Loucy (cell line): ENCODE measurements at regions not wholly inside any gene's neighbourhood (a gene's known extent, or its start where the extent isn't known, plus 50 kb on each side); places are given as distances from the start of the nearest gene placed in this dataset.

ENCODE experiments used
- H2AFZ ChIP-seq: fragments of 200-600 bp; sonication (generic); 2 replicates; pipeline ENCODE4 v1.6.0; 2016; ENCODE audit warnings: antibody characterized with exemption, mild to moderate bottlenecking, low read length, moderate library complexity
- H3F3A ChIP-seq: fragments of 200-600 bp; 2 replicates; pipeline ENCODE4 v1.6.0; 2016; ENCODE audit warnings: antibody characterized with exemption, low read depth, mild to moderate bottlenecking
- H3K27me3 ChIP-seq: fragments of 200-600 bp; sonication (generic); 2 replicates; pipeline ENCODE4 v1.6.1; 2014; ENCODE audit warnings: low read length, mild to moderate bottlenecking; ENCODE audit not compliant: insufficient read depth, poor library complexity, severe bottlenecking
- H3K36me3 ChIP-seq: fragments of 200-600 bp; sonication (generic); 2 replicates; pipeline ENCODE4 v1.6.1; 2016; ENCODE audit warnings: low read length; ENCODE audit not compliant: insufficient read depth
- H3K4me1 ChIP-seq: fragments of 200-600 bp; sonication (generic); 2 replicates; pipeline ENCODE4 v1.5.1; 2014; ENCODE audit warnings: low read length, mild to moderate bottlenecking; ENCODE audit not compliant: insufficient read depth, poor library complexity, severe bottlenecking
- H3K4me2 ChIP-seq: fragments of 200-600 bp; sonication (generic); 2 replicates; pipeline ENCODE4 v1.6.0; 2014; ENCODE audit warnings: antibody characterized with exemption, low read length, low read depth, mild to moderate bottlenecking; ENCODE audit not compliant: poor library complexity, severe bottlenecking
- H3K4me3 ChIP-seq: fragments of 200-600 bp; sonication (generic); 2 replicates; pipeline ENCODE4 v1.5.1; 2014; ENCODE audit warnings: low read length, mild to moderate bottlenecking, mixed read lengths; ENCODE audit not compliant: poor library complexity, severe bottlenecking
- H3K79me2 ChIP-seq: fragments of 200-600 bp; sonication (generic); 2 replicates; pipeline ENCODE4 v1.6.1; 2014; ENCODE audit warnings: low read length; ENCODE audit not compliant: insufficient read depth
- H3K9ac ChIP-seq: fragments of 200-600 bp; sonication (generic); 2 replicates; pipeline ENCODE4 v1.6.0; 2014; ENCODE audit warnings: mild to moderate bottlenecking, low read depth, low read length, moderate library complexity; ENCODE audit not compliant: poor library complexity, severe bottlenecking
- H3K9me2 ChIP-seq: fragments of 200-600 bp; sonication (generic); replicated peaks from 2 replicates; pipeline ENCODE4 v1.6.1; 2016; ENCODE audit warnings: low read depth, low read length, mixed read lengths
- H3K9me3 ChIP-seq: fragments of 200-600 bp; sonication (generic); 2 replicates; pipeline ENCODE4 v1.6.1; 2014; ENCODE audit warnings: mild to moderate bottlenecking, antibody characterized with exemption, low read length, low read depth; ENCODE audit not compliant: insufficient read depth
- H4K20me1 ChIP-seq: fragments of 200-600 bp; sonication (generic); 2 replicates; pipeline ENCODE4 v1.6.0; 2014; ENCODE audit warnings: antibody characterized with exemption, low read length, mild to moderate bottlenecking; ENCODE audit not compliant: insufficient read depth, poor library complexity, severe bottlenecking
- EZH2phosphoT487 ChIP-seq: fragments of 200-600 bp; IDR thresholded peaks from 2 replicates; pipeline ENCODE4 v1.6.1; 2018; ENCODE audit warnings: antibody characterized with exemption, mild to moderate bottlenecking, moderate library complexity, borderline replicate concordance
- TF ChIP-seq, protein P1 (sequence below): fragments of 200-600 bp; sonication (generic); conservative IDR thresholded peaks from 2 replicates; pipeline ENCODE4 v1.5.1; 2014; ENCODE audit warnings: mild to moderate bottlenecking, antibody characterized with exemption, low read length

GRCh38 chr9:71632776-71633175 is 135.5 kb downstream of the CEMIP2 start:
- no peak for TF ChIP-seq EZH2phosphoT487
- TF ChIP-seq, protein P1, sequence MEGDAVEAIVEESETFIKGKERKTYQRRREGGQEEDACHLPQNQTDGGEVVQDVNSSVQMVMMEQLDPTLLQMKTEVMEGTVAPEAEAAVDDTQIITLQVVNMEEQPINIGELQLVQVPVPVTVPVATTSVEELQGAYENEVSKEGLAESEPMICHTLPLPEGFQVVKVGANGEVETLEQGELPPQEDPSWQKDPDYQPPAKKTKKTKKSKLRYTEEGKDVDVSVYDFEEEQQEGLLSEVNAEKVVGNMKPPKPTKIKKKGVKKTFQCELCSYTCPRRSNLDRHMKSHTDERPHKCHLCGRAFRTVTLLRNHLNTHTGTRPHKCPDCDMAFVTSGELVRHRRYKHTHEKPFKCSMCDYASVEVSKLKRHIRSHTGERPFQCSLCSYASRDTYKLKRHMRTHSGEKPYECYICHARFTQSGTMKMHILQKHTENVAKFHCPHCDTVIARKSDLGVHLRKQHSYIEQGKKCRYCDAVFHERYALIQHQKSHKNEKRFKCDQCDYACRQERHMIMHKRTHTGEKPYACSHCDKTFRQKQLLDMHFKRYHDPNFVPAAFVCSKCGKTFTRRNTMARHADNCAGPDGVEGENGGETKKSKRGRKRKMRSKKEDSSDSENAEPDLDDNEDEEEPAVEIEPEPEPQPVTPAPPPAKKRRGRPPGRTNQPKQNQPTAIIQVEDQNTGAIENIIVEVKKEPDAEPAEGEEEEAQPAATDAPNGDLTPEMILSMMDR = no peak
- H3K27me3 ChIP-seq = no peaks in the 10 kb centered on the region
- no peak overlapping the region for H2AFZ ChIP-seq
- H4K20me1 ChIP-seq = no peaks in the 10 kb centered on the region
- H3K4me3 ChIP-seq = no peak overlapping the region
- H3K79me2 ChIP-seq = no peaks in the 10 kb centered on the region
- H3K9me3 ChIP-seq = no peaks in the 10 kb centered on the region
- H3K4me1 ChIP-seq = peaks cover 21% of the 10 kb centered on the region
- H3K4me2 ChIP-seq = no peak overlapping the region
- H3K9ac ChIP-seq = no peak overlapping the region
- H3K36me3 ChIP-seq = no peaks in the 10 kb centered on the region
- H3F3A ChIP-seq = no peaks in the 10 kb centered on the region
- no peaks in the 10 kb centered on the region for H3K9me2 ChIP-seq

- Histone ChIP-seq H3K4me2 (no peak overlapping the region), H3K27me3 (no peaks in the 10 kb centered on the region), H3K4me3 (no peak overlapping the region), H3F3A (no peaks in the 10 kb centered on the region), H3K36me3 (no peaks in the 10 kb centered on the region), H3K9ac (no peak overlapping the region), H4K20me1 (no peaks in the 10 kb centered on the region), H3K4me1 (peaks cover 14% of the 10 kb centered on the region), H2AFZ (no peak overlapping the region), H3K9me2 (no peaks in the 10 kb centered on the region), H3K9me3 (no peaks in the 10 kb centered on the region), H3K79me2 (no peaks in the 10 kb centered on the region)
- TF ChIP-seq EZH2phosphoT487 = no peak
- TF ChIP-seq, protein P1 = no peak
Measured at GRCh38 chr9:71630377-71630995, 137.8 kb downstream of the CEMIP2 start.

DNA sequence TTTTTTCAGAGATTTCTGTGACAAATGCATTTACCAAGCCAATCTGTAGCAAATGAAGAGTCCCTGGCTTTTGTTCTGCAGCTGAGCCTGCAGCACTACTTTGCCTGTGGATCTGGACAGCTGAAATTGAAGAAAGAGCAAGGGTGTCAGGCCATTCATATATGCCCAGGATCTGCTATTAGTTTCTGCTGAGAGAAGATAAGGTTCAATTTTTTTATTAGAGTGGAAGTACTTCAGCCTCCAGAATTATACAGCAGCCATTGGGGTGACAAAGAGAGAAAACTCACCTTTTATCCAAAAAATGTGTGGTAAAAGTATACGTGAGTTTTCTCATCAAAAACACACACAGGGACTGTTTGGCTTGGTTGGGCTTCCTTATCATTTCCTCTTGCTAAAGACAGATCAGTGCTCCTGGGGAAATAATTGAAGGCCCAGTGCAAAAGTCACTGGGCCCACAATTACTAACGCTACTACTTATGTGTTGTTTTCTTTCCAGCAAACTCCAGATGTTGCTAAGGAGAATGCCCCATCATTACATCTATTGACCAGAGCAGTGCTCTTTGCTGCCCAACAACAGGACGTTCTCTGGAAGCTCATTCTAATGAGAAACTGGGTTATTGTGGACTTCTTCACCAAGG is 138.6 kb downstream of the CEMIP2 start:
- H3K79me2 ChIP-seq = no peaks in the 10 kb centered on the region
- no peaks in the 10 kb centered on the region for H3K36me3 ChIP-seq
- peaks cover 14% of the 10 kb centered on the region for H3K4me1 ChIP-seq
- H3K4me2 ChIP-seq = no peak overlapping the region
- H3K9ac ChIP-seq = no peak overlapping the region
- H4K20me1 ChIP-seq = no peaks in the 10 kb centered on the region
- no peak for TF ChIP-seq EZH2phosphoT487
- TF ChIP-seq, protein P1 = no peak
- H2AFZ ChIP-seq = peak overlapping the region; percentile 60
- H3K9me2 ChIP-seq = no peaks in the 10 kb centered on the region
- H3K4me3 ChIP-seq = no peak overlapping the region
- H3K9me3 ChIP-seq = no peaks in the 10 kb centered on the region
- no peaks in the 10 kb centered on the region for H3K27me3 ChIP-seq
- H3F3A ChIP-seq = no peaks in the 10 kb centered on the region
